Spleen (tissue), 11 donors: ENCODE measurements at regions not wholly inside any gene's neighbourhood (a gene's known extent, or its start where the extent isn't known, plus 50 kb on each side); places are given as distances from the start of the nearest gene placed in this dataset.
"Not testable (repeated sequence)": the region's sequence is repeated elsewhere in the genome, so short reads cannot be mapped to it uniquely, and the experiment has no call there.

Experiments
- DNase-seq: peaks from one replicate; pipeline ENCODE4 v3.0.0-alpha.2; 2020
- H3K27ac ChIP-seq, 8 donors: fragments of 200-600 bp; sonication (generic) in 7 of 8; 1 replicate in 4 of 8; 2 replicates in 4 of 8; pipeline versions ENCODE4 v1.5.0 to v1.8.0; 2016 to 2021; ENCODE audit warnings: inconsistent platforms in 4 of 8, mild to moderate bottlenecking in 4 of 8, moderate library complexity in 1 of 8
- H3K27me3 ChIP-seq, 7 donors: fragments of 200-600 bp; sonication (generic) in 6 of 7; replicated peaks in 1 of 7; 1 replicate in 4 of 7; 2 replicates in 3 of 7; pipeline versions ENCODE4 v1.5.0 to v1.8.0; 2016 to 2021; ENCODE audit warnings: inconsistent platforms in 3 of 7, mild to moderate bottlenecking in 1 of 7
- H3K36me3 ChIP-seq, 6 donors: fragments of 200-600 bp; sonication (generic) in 5 of 6; 1 replicate in 4 of 6; 2 replicates in 2 of 6; pipeline versions ENCODE4 v1.5.0 to v1.8.0; 2016 to 2021; ENCODE audit warnings: inconsistent platforms in 2 of 6
- H3K4me1 ChIP-seq, 6 donors: fragments of 200-600 bp; sonication (generic) in 5 of 6; 1 replicate in 3 of 6; 2 replicates in 3 of 6; pipeline versions ENCODE4 v1.5.0 to v1.8.0; 2016 to 2021; ENCODE audit warnings: inconsistent platforms in 3 of 6
- H3K4me3 ChIP-seq, 8 donors: fragments of 200-600 bp; sonication (generic) in 7 of 8; 1 replicate in 4 of 8; 2 replicates in 4 of 8; pipeline versions ENCODE4 v1.5.0 to v1.8.0; 2016 to 2021; ENCODE audit warnings: inconsistent platforms in 4 of 8, mild to moderate bottlenecking in 4 of 8, moderate library complexity in 2 of 8
- H3K9me3 ChIP-seq, 8 donors: fragments of 200-600 bp; sonication (generic) in 7 of 8; 1 replicate in 4 of 8; 2 replicates in 4 of 8; pipeline versions ENCODE4 v1.5.0 to v1.8.0; 2016 to 2021; ENCODE audit warnings: inconsistent platforms in 4 of 8
- POLR2A ChIP-seq, 3 donors: fragments of 450-650 bp; IDR thresholded peaks; one replicate each; pipeline ENCODE4 v1.5.1; 2017; ENCODE audit warnings: antibody characterized with exemption in 3 of 3, mild to moderate bottlenecking in 1 of 3
- POLR2AphosphoS5 ChIP-seq, 3 donors: sonication (generic); formaldehyde crosslinking; IDR thresholded peaks; one replicate each; pipeline ENCODE4 v1.5.1; 2017; ENCODE audit warnings: antibody characterized with exemption in 3 of 3
- WGBS, 5 donors: extraction: QIAGEN DNeasy Blood & Tissue Kit in 3 of 5; methylation state at CpG; one replicate each; pipeline versions ENCODE4 v1.1.5 to v1.1.7; 2013 to 2018; 5-methylcytosine and 5-hydroxymethylcytosine counted together
- intact Hi-C: fragments of 100-400 bp; cut with DNase I; formaldehyde crosslinking; loops from one replicate; pipeline ENCODE4 v1.15.0; 2023; ENCODE audit warnings: low total_unique reads
- TF ChIP-seq, protein P1 (sequence below), 11 experiments: fragments of 200-600 bp in 7 of 11; fragments of 450-650 bp in 4 of 11; sonication (generic) in 4 of 11; IDR thresholded peaks in 8 of 11; conservative IDR thresholded peaks in 3 of 11; 1 replicate in 7 of 11; 2 replicates in 4 of 11; pipeline versions ENCODE4 v1.4.0 to v1.8.0; 2016 to 2021; ENCODE audit warnings: antibody characterized with exemption in 11 of 11, inconsistent platforms in 4 of 11, mild to moderate bottlenecking in 1 of 11
- donor health status: healthy with polysubstance abuse.
- donor health status: DM: no; HTN: no; CAD: no; lungs with moderate emphysema.
- donor health status: DM: no; HTN: no; CAD: no.
- donor health status: Bipolar disorder and iron deficiency.
- donor health status: healthy.
- donor health status: DM: no; HTN: no; CAD: no.
- donor health status: DM: yes; HTN: yes; CAD: no.

GRCh38 chr9:89686621-89687020, 81.8 kb downstream of the GADD45G start:
- no peaks in the 10 kb centered on the region for H3K27me3 ChIP-seq
- intact Hi-C loops, result no loop called here
- H3K9me3 ChIP-seq, result no peaks in the 10 kb centered on the region
- H3K36me3 ChIP-seq, result no peaks in the 10 kb centered on the region
- TF ChIP-seq, protein P1, sequence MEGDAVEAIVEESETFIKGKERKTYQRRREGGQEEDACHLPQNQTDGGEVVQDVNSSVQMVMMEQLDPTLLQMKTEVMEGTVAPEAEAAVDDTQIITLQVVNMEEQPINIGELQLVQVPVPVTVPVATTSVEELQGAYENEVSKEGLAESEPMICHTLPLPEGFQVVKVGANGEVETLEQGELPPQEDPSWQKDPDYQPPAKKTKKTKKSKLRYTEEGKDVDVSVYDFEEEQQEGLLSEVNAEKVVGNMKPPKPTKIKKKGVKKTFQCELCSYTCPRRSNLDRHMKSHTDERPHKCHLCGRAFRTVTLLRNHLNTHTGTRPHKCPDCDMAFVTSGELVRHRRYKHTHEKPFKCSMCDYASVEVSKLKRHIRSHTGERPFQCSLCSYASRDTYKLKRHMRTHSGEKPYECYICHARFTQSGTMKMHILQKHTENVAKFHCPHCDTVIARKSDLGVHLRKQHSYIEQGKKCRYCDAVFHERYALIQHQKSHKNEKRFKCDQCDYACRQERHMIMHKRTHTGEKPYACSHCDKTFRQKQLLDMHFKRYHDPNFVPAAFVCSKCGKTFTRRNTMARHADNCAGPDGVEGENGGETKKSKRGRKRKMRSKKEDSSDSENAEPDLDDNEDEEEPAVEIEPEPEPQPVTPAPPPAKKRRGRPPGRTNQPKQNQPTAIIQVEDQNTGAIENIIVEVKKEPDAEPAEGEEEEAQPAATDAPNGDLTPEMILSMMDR (IDR thresholded peaks at IDR 0.05 in 8 of 11, conservative IDR thresholded peaks at IDR 0.05 in 3 of 11), result no peak
- TF ChIP-seq POLR2A (IDR thresholded peaks at IDR 0.05) (no peak), POLR2AphosphoS5 (IDR thresholded peaks at IDR 0.05) (no peak)
- 62 to 85% (median 74%) methylated on average over 4 of the region's 4 CpGs for WGBS, 5 donors
- no peak overlapping the region for H3K4me3 ChIP-seq
- no peak overlapping the region for H3K27ac ChIP-seq
- H3K4me1 ChIP-seq, result peaks cover 0 to 3% (median 0%) of the 10 kb centered on the region in 6 donors
- DNase-seq, result no peak

GRCh38 chr9:89687188-89687587, 82.4 kb downstream of the GADD45G start:
- TF ChIP-seq, protein P1 (IDR thresholded peaks at IDR 0.05 in 8 of 11, conservative IDR thresholded peaks at IDR 0.05 in 3 of 11), result no peak
- TF ChIP-seq POLR2AphosphoS5 (IDR thresholded peaks at IDR 0.05), result no peak
- TF ChIP-seq POLR2A (IDR thresholded peaks at IDR 0.05), result no peak
- intact Hi-C loops, result no loop called here
- 91 to 98% (median 95%) methylated on average over 3 of the region's 3 CpGs for WGBS, 5 donors
- DNase-seq, result no peak
- no peaks in the 10 kb centered on the region for H3K27me3 ChIP-seq
- no peak overlapping the region for H3K4me3 ChIP-seq
- no peaks in the 10 kb centered on the region for H3K9me3 ChIP-seq
- H3K36me3 ChIP-seq, result no peaks in the 10 kb centered on the region
- H3K27ac ChIP-seq, result no peak overlapping the region
- H3K4me1 ChIP-seq, result peaks cover 0 to 3% (median 0%) of the 10 kb centered on the region in 6 donors

DNA sequence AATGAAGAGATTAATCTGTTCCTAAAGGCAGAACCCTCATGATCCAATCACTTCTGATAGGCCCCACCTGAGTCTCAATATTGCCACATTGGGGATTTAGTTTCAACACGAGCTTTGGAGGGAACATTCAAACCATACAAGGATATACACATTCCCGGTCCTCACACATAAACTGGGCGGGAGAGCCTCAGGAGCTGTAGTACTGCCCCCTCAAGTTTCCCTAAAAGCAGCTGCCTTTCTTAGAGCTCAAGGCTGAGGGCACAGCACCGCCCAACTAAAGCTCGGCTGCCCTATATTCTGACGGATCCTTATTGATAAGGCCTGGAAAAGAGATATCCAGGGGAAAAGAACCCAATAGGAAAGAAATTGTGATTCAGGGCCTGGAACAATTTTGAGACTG, 83.0 kb downstream of the GADD45G start:
- no peak overlapping the region for H3K27ac ChIP-seq
- peaks cover 0 to 3% (median 0%) of the 10 kb centered on the region in 6 donors for H3K4me1 ChIP-seq
- intact Hi-C loops, result no loop called here
- H3K27me3 ChIP-seq, result no peaks in the 10 kb centered on the region
- no peaks in the 10 kb centered on the region for H3K9me3 ChIP-seq
- H3K36me3 ChIP-seq, result no peaks in the 10 kb centered on the region
- 86 to 92% (median 89%) methylated on average over 6 of the region's 6 CpGs for WGBS, 5 donors
- no peak for TF ChIP-seq POLR2AphosphoS5 (IDR thresholded peaks at IDR 0.05)
- TF ChIP-seq, protein P1 (IDR thresholded peaks at IDR 0.05 in 8 of 11, conservative IDR thresholded peaks at IDR 0.05 in 3 of 11), result no peak
- DNase-seq, result no peak
- no peak overlapping the region for H3K4me3 ChIP-seq

GRCh38 chr9:89689321-89689720, 84.5 kb downstream of the GADD45G start:
- intact Hi-C loops, H3K27me3 ChIP-seq, DNase-seq, H3K4me3 ChIP-seq, H3K36me3 ChIP-seq, H3K27ac ChIP-seq, H3K9me3 ChIP-seq, H3K4me1 ChIP-seq: not testable (repeated sequence)
- 72 to 89% (median 84%) methylated on average over 5 of the region's 5 CpGs for WGBS, 5 donors

DNA sequence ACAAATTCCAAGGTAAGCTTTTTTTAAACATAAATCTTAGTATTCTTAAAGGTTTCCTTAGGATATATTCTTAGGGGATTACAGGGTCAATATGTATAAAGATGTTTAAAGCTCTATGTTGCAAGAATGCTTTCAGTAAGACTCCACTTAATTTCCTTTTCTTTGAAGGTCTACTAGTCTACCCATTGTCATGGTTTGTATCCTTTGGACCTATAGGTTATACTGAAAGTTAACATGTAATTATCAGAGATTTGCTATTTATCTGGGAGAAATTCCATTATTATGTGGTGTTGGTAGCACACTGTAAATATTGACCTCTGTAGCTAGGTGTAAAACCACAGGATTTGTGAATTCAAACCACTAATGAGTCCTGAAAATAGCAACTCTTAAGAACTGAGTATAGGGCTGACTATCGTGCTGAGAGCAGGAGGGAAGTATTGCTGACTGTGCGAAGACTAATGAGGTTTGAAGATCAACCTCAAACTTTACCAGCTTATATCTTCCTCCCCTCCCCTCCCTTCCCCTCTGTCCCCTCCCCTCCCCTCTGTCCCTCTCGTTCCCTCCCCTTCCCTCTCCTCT, 85.6 kb downstream of the GADD45G start:
- 28 to 49% (median 47%) methylated on average over 3 of the region's 3 CpGs for WGBS, 5 donors
- no peak for DNase-seq

More for the DNA sequence above, 85.6 kb downstream of the GADD45G start:
- intact Hi-C loops, result no loop called here
- no peaks in the 10 kb centered on the region for H3K36me3 ChIP-seq
- no peak overlapping the region for H3K27ac ChIP-seq
- TF ChIP-seq POLR2A (IDR thresholded peaks at IDR 0.05) (no peak), POLR2AphosphoS5 (IDR thresholded peaks at IDR 0.05) (no peak)
- TF ChIP-seq, protein P1 (IDR thresholded peaks at IDR 0.05 in 8 of 11, conservative IDR thresholded peaks at IDR 0.05 in 3 of 11), result no peak
- no peak overlapping the region for H3K4me3 ChIP-seq
- H3K4me1 ChIP-seq, result peaks cover 0 to 3% (median 0%) of the 10 kb centered on the region in 6 donors
- no peaks in the 10 kb centered on the region for H3K27me3 ChIP-seq
- H3K9me3 ChIP-seq, result no peaks in the 10 kb centered on the region
